GM23338 (cell line): ENCODE measurements at regions not wholly inside any gene's neighbourhood (a gene's known extent, or its start where the extent isn't known, plus 50 kb on each side); places are given as distances from the start of the nearest gene placed in this dataset.

Experiments used
- ATAC-seq: fragments of 200-7000 bp; cut with Tn5 transposase; 3 replicates; pipeline ENCODE4 v1.9.1; 2020
- DNase-seq: peaks from one replicate; pipeline ENCODE4 v3.0.0-alpha.2; 2015; ENCODE audit warnings: low spot score
- H2AFZ ChIP-seq: fragments of 200-600 bp; sonication (generic); 2 replicates; pipeline ENCODE4 v1.8.0; 2016; ENCODE audit warnings: antibody characterized with exemption, mild to moderate bottlenecking, moderate library complexity
- H3F3A ChIP-seq: fragments of 200-600 bp; sonication (generic); replicated peaks from 2 replicates; pipeline ENCODE4 v1.8.0; 2017; ENCODE audit warnings: antibody characterized with exemption, mixed run types, low read depth
- H3K27ac ChIP-seq: fragments of 200-600 bp; sonication (generic); 2 replicates; pipeline ENCODE4 v1.6.1; 2016; ENCODE audit warnings: low read depth
- H3K27me3 ChIP-seq: fragments of 200-600 bp; sonication (generic); 2 replicates; pipeline ENCODE4 v1.8.0; 2016; ENCODE audit warnings: mild to moderate bottlenecking, mixed run types, moderate library complexity; ENCODE audit not compliant: insufficient read depth
- H3K36me3 ChIP-seq: fragments of 200-600 bp; sonication (generic); 2 replicates; pipeline ENCODE4 v1.8.0; 2016; ENCODE audit warnings: mild to moderate bottlenecking; ENCODE audit not compliant: insufficient read depth
- H3K4me1 ChIP-seq: fragments of 200-600 bp; sonication (generic); 2 replicates; pipeline ENCODE4 v1.8.0; 2016; ENCODE audit warnings: mild to moderate bottlenecking, moderate library complexity; ENCODE audit not compliant: insufficient read depth
- H3K4me2 ChIP-seq: fragments of 200-600 bp; sonication (generic); 2 replicates; pipeline ENCODE4 v1.7.1; 2017; ENCODE audit warnings: mixed run types
- H3K4me3 ChIP-seq: fragments of 200-600 bp; sonication (generic); 2 replicates; pipeline ENCODE4 v1.6.1; 2016; ENCODE audit warnings: mixed run types
- H3K79me2 ChIP-seq: fragments of 200-600 bp; sonication (generic); replicated peaks from 2 replicates; pipeline ENCODE4 v1.8.0; 2017; ENCODE audit warnings: mild to moderate bottlenecking; ENCODE audit not compliant: insufficient read depth
- H3K9me2 ChIP-seq: fragments of 200-600 bp; sonication (generic); 2 replicates; pipeline ENCODE4 v1.8.0; 2017; ENCODE audit not compliant: insufficient read depth
- H4K20me1 ChIP-seq: fragments of 200-600 bp; sonication (generic); replicated peaks from 2 replicates; pipeline ENCODE4 v1.8.0; 2017; ENCODE audit warnings: mild to moderate bottlenecking; ENCODE audit not compliant: insufficient read depth
- H3K27ac Mint-ChIP-seq: 2 replicates; pipeline ENCODE4 v1.8.0; 2020; ENCODE audit warnings: inconsistent platforms, mild to moderate bottlenecking, moderate library complexity, mixed read lengths
- H3K27me3 Mint-ChIP-seq: 3 replicates; pipeline ENCODE4 v1.8.0; 2022; ENCODE audit warnings: low read depth, mild to moderate bottlenecking, moderate library complexity, mixed read lengths, inconsistent platforms; ENCODE audit not compliant: insufficient read depth, poor library complexity
- H3K36me3 Mint-ChIP-seq: 3 replicates; pipeline ENCODE4 v1.8.0; 2021; ENCODE audit warnings: low read depth, mild to moderate bottlenecking, inconsistent platforms, moderate library complexity, mixed read lengths
- H3K4me1 Mint-ChIP-seq: 3 replicates; pipeline ENCODE4 v1.8.0; 2020; ENCODE audit warnings: mild to moderate bottlenecking, inconsistent platforms, mixed read lengths
- H3K4me3 Mint-ChIP-seq: 3 replicates; pipeline ENCODE4 v1.8.0; 2021; ENCODE audit warnings: moderate library complexity, mild to moderate bottlenecking, inconsistent platforms, mixed read lengths
- H3K9me3 Mint-ChIP-seq: 3 replicates; pipeline ENCODE4 v1.8.0; 2020; ENCODE audit warnings: moderate library complexity, mild to moderate bottlenecking, inconsistent platforms, mixed read lengths
- CREB1 ChIP-seq: fragments of 250-450 bp; sonication (Bioruptor Pico); IDR thresholded peaks from 2 replicates; pipeline ENCODE4 v1.5.0; 2020; ENCODE audit warnings: low read depth, mild to moderate bottlenecking, moderate library complexity
- EZH2phosphoT487 ChIP-seq: fragments of 200-600 bp; sonication (generic); IDR thresholded peaks from one replicate; pipeline ENCODE4 v1.8.1; 2018; ENCODE audit warnings: antibody characterized with exemption; ENCODE audit not compliant: unreplicated experiment
- NANOG ChIP-seq: IDR thresholded peaks from 2 replicates; pipeline ENCODE4 v1.6.1; 2016; ENCODE audit warnings: antibody characterized with exemption, borderline replicate concordance
- POLR2AphosphoS5 ChIP-seq: IDR thresholded peaks from 2 replicates; pipeline ENCODE4 v1.6.1; 2016; ENCODE audit warnings: antibody characterized with exemption, low read depth
- REST ChIP-seq: IDR thresholded peaks from one replicate; pipeline ENCODE4 v1.6.1; 2018; ENCODE audit warnings: antibody characterized with exemption; ENCODE audit not compliant: unreplicated experiment
- ZNF114 ChIP-seq: fragments of 250-450 bp; sonication (Bioruptor Pico); IDR thresholded peaks from 2 replicates; pipeline ENCODE4 v1.5.0; 2020; ENCODE audit warnings: mild to moderate bottlenecking, moderate library complexity
- ZNF331 ChIP-seq: fragments of 250-450 bp; sonication (Bioruptor Pico); IDR thresholded peaks from 2 replicates; pipeline ENCODE4 v1.5.0; 2020; ENCODE audit warnings: low read depth, mild to moderate bottlenecking, moderate library complexity
- ZNF462 ChIP-seq: fragments of 250-450 bp; sonication (Bioruptor Pico); IDR thresholded peaks from 2 replicates; pipeline ENCODE4 v1.5.0; 2020; ENCODE audit warnings: mild to moderate bottlenecking, moderate library complexity

- DNase-seq (no peak), ATAC-seq (no peak)
- no peak overlapping the region for H3K27ac ChIP-seq
- H3K9me3 Mint-ChIP-seq: peaks cover 2% of the 10 kb centered on the region; the same call in 2 of the 3 replicates
- no peaks in the 10 kb centered on the region for H3K27me3 ChIP-seq
- H3K4me2 ChIP-seq: no peak overlapping the region
- H3K79me2 ChIP-seq: no peaks in the 10 kb centered on the region
- no peaks in the 10 kb centered on the region for H4K20me1 ChIP-seq
- no peaks in the 10 kb centered on the region for H3K36me3 ChIP-seq
- no peaks in the 10 kb centered on the region for H3K4me1 ChIP-seq
- no peak overlapping the region for H3K4me3 ChIP-seq
- no peaks in the 10 kb centered on the region for H3K27me3 Mint-ChIP-seq
- no peak overlapping the region for H3K27ac Mint-ChIP-seq
- no peaks in the 10 kb centered on the region for H3K4me1 Mint-ChIP-seq
- H3F3A ChIP-seq: no peaks in the 10 kb centered on the region
- H2AFZ ChIP-seq: no peak overlapping the region; the same call in 1 of the 2 replicates
- H3K36me3 Mint-ChIP-seq: no peaks in the 10 kb centered on the region; the same call in 2 of the 3 replicates
- no peak for TF ChIP-seq ZNF331 (CRISPR knock-in tag)
- TF ChIP-seq CREB1: no peak
- no peak for TF ChIP-seq NANOG
- no peak for TF ChIP-seq EZH2phosphoT487
- no peak for TF ChIP-seq REST
- no peak for TF ChIP-seq POLR2AphosphoS5
- no peak for TF ChIP-seq ZNF462 (CRISPR knock-in tag)
- no peak for TF ChIP-seq ZNF114
- H3K9me2 ChIP-seq: no peaks in the 10 kb centered on the region
- H3K4me3 Mint-ChIP-seq: no peak overlapping the region
These were observed 132.7 kb upstream of the SLITRK5 start for GRCh38 chr13:87538366-87539052.
